ENCODE measurements at regions not wholly inside any gene's neighbourhood (a gene's known extent, or its start where the extent isn't known, plus 50 kb on each side); places are given as distances from the start of the nearest gene placed in this dataset.

DNA sequence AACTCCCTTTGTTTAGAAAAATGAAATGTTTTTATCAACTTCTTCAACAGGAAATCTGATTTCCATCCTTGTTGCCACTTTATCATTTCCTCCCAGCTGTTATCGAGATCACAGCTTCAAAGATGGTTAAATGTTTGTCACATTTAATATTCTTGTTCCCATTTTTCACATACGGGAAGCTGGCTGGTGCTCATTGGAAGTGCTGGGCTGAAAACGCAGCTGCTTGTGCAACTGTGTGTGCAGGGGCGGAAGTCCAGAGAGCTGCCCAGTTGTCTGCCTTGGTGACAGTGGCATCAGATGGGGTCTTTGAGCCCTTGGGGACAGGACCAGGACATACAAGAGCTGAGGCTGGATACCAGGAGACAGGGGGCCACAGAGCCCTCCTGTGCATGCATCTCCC is 549.2 kb upstream of the CDH11 start:
- peak in 1 of 3 donors; percentile 13 for DNase-seq (ENCODE audit: low read depth in 2 of 3, low spot score in 2 of 3)

DNA sequence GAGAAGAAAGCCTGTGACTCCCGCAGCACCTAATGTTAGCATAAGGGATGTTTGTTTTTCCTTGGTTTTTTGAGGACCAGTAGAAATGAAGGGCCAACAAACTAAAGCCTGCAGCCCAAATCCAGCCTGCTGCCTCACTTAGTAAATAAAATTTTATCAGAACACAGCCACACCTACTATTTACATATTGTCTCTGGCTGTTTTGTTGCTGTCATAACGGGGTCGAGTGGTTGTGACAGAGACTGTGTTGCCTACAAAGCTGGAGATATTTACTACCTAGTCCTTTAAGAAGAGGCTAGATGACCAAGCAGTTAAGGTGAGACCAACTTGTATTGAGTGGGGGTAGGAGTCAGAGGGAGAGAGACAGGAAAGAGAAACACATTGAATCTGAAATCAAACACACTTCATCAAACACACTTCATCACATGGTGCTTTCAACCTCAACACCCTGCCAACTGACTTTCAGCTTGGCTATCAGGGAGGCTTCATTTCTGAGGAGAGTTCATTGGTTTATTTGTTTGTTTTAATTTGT is 546.3 kb upstream of the CDH11 start:
- no peak for DNase-seq (ENCODE audit: low read depth in 2 of 3, low spot score in 2 of 3)

DNA sequence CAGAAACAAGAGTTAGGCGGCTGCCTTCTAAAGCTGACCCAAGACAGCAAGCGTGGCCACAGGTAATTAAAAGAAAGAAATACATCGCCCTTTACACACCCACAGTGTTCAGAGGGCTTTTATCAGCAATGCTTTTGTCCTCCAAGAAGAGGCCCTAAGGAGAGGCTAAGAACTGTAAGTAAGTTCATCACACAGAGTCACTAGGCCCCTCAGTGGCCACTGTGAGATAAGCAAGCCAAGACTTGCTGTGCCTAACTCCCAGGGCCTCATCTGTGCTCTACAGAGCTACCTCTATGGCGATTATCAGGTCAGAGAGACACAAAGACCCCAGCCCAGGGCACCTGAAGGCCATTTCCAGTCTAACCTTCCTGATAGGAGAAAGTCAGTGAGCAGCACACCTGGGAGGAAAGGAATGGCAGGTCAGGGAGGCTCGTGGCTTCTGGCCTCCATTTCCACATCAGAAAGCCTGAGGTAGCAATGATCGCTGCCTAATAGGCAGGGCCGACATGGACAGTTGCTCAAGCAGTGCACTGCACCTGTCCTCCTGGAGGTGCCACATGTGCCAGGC is 545.2 kb upstream of the CDH11 start:
- DNase-seq (ENCODE audit: low read depth in 2 of 3, low spot score in 2 of 3): peak in 1 of 3 donors; percentile 20

DNA sequence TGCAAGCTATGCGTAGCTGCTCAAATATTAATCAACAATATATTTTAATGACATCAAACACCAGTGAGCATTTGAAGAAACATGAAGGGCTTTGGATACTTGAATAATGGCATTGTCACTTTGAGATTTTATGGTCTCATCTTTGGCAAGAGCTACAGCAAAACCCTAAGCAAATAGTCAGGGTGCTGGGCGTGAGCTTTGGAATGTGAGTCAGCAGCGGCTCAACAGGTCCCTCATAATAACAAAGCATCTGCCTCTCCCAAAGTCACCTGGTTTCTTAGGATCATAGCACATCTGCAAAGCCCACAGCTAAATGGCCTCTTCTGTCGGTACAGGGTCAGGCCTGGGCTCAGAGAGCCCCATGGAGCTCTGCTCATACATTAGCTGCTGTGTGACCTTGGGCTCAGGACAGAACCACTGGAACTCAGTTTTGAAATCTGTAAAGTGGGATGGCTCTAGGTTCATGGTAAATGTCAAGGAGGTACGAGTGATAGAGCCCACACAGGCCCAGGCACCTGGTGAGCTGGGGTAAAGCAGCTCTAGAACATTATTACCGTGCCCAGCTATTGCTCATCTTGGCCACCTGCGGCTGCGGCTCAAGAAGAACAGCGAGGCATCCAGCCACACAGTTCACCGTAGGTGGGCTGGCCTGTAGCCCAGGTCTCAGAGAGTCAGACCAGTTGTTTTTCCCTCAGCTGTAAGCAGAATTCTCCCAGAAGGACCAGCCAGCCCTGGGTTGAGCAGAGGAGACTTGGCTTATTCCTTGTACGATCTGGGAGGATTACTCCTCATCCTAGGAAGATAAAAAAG is 544.5 kb upstream of the CDH11 start:
- no peak for DNase-seq (ENCODE audit: low read depth in 2 of 3, low spot score in 2 of 3)

DNA sequence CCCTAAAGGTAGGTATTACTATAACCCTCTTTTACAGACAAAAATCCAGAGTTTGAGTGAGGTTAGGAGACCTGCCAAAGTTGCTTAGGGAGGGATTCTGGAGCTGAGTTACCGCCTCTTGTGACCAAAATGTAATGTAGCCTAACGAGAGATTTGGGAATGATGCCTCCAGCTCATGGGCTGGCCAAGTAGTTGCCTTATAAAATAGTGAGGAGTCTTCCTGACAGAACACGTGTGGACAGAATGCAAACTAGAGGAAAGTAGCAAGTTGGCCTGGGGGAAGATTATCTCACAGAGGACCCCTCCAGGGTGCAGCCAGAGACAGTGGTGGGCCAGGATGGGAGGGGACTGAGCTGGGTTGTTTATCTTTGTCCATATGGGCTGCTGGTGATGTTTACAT is 543.7 kb upstream of the CDH11 start:
- no peak for DNase-seq (ENCODE audit: low read depth in 2 of 3, low spot score in 2 of 3)

DNA sequence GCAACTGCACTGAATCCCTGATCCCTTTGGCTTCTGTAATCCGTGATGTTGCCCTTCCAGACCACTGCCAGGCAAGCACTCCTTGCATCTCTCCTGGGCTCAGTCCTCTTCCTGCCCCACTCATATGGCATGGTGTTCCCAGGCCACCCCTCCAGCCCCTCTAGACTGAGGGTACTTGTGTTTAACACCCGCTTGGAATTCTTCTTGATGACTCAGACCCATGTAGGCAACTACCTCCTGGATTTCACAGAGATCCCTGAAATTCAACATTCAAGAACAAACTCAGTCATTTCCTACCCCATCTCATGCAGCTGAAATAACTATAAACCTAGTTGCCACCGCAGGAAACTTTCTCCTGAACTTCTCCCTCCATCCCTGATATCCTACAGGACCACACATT is 541.9 kb upstream of the CDH11 start:
- no peak for DNase-seq (ENCODE audit: low read depth in 2 of 3, low spot score in 2 of 3)

DNA sequence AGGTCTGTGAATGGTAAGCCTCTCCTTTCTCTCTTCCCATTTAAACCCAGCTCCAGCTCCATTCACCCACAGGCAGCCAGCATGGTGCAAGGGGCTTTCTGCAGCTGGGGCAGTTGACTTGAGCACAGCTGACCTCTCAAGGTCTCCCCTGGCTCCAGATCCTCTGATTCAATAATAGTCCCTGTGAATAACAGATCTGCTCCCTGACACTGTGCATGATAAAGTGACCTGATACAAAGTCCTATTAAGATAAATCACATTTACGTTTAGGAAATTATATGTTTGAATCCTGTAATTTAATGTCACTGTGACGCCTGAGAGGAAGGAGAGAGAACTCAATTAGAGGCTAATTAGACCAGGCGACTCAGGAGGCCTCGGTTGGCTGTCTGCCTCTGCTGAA is 540.4 kb upstream of the CDH11 start:
- no peak for DNase-seq (ENCODE audit: low read depth in 2 of 3, low spot score in 2 of 3)

DNA sequence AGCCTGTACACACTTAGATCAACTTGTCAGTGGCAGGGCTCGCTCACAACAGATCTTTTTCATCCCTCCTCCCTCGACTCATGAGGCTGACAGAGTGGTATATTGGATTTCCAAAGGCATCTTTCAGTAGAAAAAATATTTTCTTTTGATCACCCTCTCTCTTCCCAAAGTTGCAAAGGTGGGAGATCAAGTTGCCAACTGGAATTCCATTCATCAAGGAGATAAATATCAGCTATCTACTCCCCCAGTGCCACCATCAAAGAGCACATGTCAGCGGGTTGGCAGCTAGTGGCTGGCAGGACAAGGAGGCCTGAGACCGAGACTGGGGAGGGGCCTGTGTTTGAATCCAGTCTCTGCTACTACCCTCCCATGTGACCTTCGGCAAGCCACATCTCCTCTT is 539.7 kb upstream of the CDH11 start:
- DNase-seq (ENCODE audit: low read depth in 2 of 3, low spot score in 2 of 3): no peak

DNA sequence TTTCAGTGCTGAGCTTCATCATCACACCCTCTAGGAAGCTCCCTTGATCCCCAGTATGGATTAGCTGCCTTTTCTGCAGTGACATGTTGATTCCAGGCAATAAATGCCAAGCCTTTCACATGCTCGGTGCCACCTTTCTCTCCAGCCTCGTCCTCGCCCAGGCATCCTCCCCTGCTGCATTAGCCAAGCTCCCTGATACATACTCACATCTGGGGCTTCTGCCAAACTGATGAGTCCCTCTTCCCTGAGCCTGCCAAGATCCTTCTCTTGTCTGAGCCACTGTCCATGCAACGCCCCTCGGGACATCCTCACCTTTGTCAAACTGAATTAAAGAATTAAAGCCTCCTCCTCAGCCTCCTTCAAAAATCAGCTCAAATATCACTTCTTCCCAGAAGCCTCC is 538.5 kb upstream of the CDH11 start:
- DNase-seq (ENCODE audit: low read depth in 2 of 3, low spot score in 2 of 3): no peak

DNA sequence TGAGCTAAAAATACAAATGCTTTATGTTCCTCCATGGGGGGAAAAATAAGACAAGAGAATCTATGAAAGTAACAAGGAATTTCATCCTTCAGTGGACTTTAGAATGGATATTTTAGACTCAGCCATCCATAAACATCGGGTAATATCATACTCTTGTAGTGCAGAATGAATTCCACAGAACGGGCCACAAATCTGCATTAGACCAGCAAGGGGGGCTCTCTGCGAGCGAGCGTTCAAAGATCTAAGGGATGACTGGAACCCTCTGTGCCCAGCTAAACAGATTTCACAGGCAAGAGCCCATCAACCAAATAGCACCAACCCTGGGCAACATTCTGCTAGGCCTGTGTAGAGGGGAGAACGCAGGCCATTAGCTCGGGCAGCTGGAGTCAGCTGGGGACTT is 537.9 kb upstream of the CDH11 start:
- DNase-seq (ENCODE audit: low read depth in 2 of 3, low spot score in 2 of 3): no peak

DNA sequence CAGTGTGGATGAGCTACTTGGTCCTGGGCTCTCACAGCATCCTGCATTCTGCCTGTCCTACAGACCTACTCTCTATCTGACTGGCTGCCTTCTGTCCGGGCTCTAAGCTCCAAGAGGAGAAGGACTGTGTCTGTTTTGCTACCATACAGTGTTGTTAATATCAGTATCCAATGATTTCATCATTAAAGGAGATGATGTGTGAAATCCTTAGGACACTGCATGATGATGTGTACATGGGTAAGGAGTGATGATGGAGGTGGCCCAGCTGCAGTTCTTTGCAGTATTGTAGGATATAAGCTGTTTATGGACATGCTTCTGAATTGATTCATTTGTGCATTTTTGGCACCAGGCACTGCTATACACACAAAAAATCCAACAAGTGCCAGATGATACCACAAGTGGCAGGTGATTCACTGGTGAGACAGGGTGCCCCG is 536.9 kb upstream of the CDH11 start:
- no peak for DNase-seq (ENCODE audit: low read depth in 2 of 3, low spot score in 2 of 3)

DNA sequence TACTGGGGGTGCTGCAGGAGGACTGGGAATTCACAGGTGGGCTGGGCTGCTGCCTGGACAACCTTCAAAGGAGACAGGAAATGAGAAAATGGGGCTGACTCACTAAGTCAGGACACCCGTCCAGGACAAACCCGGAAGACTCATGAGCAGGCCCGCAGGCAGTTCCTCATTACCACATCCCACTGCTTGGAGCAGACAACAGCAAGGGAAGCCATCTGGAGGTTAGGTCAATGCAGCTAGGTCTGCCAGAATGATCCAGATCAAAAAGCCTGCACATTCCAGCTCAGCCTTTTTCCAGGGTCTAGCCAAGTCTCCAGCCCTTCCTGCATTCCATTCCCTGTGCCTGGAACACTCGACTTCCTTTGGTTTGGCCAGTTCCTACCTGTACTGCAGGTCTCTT is 536.5 kb upstream of the CDH11 start:
- no peak for DNase-seq (ENCODE audit: low read depth in 2 of 3, low spot score in 2 of 3)

DNA sequence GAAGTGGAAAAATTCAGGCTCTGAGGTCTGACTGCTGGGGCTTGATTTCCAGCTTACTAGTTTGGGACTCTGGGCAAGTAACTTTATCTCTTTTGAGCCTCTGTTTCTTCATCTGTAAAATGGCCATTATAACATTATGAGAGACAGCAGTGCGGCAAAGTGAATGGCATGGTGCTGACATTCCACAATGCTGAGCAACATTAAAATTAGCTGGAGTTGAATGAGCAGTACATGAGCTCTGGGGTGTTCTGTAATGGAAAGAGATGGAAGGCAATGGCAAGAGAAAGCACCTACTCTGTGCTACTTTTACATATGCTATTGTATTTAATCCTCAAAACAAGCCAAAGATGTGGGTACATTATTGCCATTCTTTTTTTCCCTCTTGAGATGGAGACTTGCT is 535.7 kb upstream of the CDH11 start:
- no peak for DNase-seq (ENCODE audit: low read depth in 2 of 3, low spot score in 2 of 3)

DNA sequence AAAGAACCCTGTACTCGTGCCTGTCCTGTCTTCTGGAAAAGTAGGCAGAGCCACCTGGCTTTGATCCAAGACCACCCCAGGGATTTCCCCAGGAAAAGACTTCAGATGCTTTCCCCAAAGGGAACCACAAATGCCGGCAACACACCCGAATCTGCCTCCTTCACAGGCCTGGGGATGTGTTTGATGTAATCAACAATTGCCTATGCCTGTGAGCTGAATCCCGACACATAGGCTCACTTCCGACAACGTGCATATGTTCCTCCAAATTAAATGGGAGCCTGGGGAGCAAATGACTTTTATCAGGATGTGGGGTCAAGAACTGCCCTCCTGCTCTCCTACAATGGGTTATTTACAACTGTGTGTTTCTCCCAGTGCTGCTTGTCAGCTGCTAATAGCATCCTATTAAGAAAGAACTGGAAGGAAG is 535.2 kb upstream of the CDH11 start:
- no peak for DNase-seq (ENCODE audit: low read depth in 2 of 3, low spot score in 2 of 3)

DNA sequence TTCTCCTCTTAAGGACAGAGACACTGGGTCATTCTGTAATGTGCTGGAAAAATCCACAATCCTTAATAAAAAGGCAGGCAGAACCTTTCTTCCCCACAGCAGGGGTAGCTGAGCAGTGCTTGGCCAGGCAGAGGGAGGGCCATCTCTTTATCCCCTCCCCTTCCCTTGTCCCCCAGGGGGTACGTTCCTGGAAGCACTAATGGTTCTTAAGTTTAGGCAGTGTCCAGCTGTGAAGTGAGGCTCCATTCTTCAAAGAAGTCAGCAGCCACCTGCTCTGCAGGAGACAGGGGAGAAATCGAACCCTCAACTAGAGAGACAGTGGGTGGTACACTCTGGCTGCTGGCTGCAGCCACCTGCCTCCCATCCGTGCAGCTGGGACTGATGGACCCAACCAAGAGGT is 533.9 kb upstream of the CDH11 start:
- DNase-seq (ENCODE audit: low read depth in 2 of 3, low spot score in 2 of 3): no peak

DNA sequence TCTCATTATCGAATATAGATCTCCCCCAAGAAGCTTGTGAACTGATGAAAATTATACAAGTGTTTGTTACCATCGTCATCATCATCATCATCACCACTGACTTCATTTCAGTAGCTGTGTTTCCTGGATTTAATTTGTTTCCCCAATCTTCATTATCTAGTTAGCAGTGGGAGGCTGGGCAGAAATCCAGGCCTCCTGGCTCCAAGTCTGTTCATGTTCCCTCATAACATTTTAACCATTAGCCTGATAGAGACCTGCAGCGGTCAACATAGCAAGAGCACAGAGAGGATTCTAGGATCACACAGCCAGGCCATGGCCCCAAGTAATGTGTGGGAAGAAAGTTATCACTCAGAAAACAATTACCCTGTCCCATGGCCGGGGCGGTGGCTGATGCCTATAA is 526.2 kb upstream of the CDH11 start:
- DNase-seq (ENCODE audit: low read depth in 2 of 3, low spot score in 2 of 3): no peak

DNA sequence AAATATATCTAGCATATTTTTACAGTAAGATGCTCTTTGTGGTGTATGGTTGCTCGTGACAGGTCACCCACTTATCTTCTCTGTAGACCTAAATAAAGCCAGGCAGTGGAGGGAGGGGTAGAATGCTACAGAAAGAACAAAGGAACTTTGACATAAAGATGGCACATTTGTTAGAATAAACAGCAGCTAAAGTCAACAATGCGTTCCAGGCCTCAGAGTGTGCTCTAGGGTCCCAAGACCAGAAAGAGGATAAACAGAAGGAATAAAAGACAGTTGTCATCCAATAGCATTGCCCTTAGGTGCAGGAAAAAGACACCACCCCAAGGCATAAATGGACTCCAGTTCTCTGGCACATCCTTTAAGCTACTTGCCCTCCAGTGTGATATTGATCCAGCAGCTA is 523.0 kb upstream of the CDH11 start:
- DNase-seq (ENCODE audit: low read depth in 2 of 3, low spot score in 2 of 3): no peak

DNA sequence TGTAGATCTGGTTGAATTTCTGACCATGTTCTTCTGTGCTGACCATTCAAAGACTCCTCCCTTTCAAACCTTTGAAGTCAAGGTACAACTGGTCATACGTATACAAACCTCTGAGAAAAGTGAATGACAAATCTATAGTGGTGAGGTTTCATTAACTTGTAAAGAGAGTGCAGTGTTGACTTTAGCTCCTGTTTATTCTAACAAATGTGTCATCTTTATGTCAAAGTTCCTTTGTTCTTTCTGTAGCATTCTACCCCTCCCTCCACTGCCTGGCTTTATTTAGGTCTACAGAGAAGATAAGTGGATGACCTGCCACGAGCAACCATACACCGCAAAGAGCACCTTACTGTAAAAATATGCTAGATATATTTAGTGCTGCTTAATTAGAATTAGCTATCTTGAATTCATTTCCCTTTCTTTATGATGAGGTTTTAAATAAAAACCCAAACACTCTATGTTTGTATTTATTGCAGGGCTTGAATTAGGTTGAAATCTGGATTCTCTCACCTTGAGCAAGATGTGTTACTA is 520.0 kb upstream of the CDH11 start:
- no peak for DNase-seq (ENCODE audit: low read depth in 2 of 3, low spot score in 2 of 3)

DNA sequence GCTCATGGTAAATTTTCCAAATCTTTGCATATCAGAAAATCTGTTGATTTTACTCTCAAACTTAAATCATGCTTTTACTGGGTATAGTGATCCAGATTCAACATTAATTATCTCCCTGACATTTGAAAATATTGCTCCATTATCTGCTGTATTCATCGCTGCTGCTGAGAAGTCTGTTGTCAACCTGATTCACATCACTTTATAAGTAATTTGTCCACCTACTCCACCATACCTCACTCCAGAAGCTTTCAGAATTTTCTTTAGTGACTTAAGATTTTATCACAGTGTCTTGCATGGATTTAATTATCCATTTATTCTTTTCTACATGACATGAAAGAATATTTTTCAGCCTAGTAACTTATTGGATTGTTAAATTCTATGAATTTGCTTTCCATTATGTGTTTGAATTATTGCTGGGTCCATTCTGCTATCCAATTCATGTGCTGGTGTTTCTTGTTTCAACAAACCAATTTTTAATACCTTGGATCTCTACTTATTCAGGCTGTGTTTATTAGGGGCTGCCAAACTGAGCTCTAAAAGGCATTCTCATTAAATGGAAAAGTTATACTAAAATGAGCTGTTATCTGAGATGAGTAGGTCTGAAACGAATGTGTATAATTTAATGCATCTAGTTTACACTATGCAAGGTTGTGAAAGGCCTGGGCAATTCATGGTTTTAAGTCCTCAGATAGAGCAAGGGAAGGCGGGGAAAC is 519.3 kb upstream of the CDH11 start:
- no peak for DNase-seq (ENCODE audit: low read depth in 2 of 3, low spot score in 2 of 3)

DNA sequence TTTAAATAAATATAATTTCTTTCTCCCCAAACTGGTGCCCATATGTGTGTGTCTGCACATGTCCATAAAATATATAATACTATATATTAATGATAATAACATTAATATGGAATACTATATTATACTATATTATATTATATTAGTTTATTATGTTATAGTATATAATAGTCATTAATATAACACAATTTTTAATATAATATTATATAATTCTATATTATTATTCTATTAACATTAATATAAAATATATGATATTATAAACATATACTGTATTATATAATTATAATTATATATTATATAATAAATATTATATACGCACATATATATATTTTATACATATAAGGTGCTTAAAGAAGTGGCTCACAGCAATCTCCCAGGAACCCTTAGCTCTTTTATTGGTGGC is 513.0 kb upstream of the CDH11 start:
- DNase-seq (ENCODE audit: low read depth in 2 of 3, low spot score in 2 of 3): no peak

DNA sequence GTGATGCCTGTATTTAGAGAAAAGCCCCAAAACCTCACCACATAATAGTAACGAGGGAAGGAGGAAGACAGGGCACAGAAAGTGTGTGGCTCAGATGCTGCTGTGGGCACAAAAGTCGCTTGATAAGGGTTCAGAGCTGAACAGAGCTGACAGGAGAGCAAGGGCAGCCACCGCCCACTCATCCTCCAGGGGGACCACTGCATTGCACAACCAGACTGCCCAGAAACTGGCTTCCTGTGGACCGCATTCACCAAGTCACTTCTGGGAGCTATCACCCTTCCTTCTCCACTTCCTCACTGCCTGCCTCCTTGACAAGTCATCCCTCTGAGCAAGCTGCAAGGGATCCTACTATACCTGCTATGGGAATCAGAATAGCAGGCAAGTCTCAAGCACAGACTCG is 512.4 kb upstream of the CDH11 start:
- DNase-seq (ENCODE audit: low read depth in 2 of 3, low spot score in 2 of 3): peak in 2 of 3 donors; percentile 27 to 45

Measured in hematopoietic multipotent progenitor cell (in vitro differentiated cells).